ENCODE measurements at regions not wholly inside any gene's neighbourhood (a gene's known extent, or its start where the extent isn't known, plus 50 kb on each side); places are given as distances from the start of the nearest gene placed in this dataset.

DNA sequence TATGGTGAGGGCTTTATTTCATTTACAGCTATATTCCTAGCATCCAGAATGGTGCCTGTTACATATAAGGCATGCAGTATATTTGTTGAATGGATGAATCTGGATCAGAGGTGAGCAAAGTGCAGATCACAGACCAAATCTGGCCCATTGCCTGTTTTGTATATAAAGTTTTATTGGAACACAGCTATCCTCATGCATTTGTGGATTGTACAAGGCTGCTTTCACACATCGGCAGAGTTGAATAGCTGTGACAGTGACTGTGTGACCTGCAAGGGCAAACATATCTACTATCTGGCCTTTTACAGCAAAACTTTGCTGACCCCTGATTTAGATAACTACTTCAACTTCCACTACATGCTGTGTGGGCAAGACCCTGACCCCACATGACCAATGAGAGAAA, 54.0 kb upstream of the MRPS6 start:
- intact Hi-C loops (cut with micrococcal nuclease) = no loop called here
- TF ChIP-seq, protein P1, sequence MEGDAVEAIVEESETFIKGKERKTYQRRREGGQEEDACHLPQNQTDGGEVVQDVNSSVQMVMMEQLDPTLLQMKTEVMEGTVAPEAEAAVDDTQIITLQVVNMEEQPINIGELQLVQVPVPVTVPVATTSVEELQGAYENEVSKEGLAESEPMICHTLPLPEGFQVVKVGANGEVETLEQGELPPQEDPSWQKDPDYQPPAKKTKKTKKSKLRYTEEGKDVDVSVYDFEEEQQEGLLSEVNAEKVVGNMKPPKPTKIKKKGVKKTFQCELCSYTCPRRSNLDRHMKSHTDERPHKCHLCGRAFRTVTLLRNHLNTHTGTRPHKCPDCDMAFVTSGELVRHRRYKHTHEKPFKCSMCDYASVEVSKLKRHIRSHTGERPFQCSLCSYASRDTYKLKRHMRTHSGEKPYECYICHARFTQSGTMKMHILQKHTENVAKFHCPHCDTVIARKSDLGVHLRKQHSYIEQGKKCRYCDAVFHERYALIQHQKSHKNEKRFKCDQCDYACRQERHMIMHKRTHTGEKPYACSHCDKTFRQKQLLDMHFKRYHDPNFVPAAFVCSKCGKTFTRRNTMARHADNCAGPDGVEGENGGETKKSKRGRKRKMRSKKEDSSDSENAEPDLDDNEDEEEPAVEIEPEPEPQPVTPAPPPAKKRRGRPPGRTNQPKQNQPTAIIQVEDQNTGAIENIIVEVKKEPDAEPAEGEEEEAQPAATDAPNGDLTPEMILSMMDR (IDR thresholded peaks at IDR 0.05) = no peak
- Mint-ChIP-seq H3K27ac (no peak overlapping the region), H3K27me3 (no peaks in the 10 kb centered on the region), H3K9me3 (peaks cover 11% of the 10 kb centered on the region), H3K4me1 (ENCODE audit: low read depth) (peaks cover 23% of the 10 kb centered on the region), H3K36me3 (ENCODE audit: low read depth) (no peaks in the 10 kb centered on the region), H3K4me3 (no peak overlapping the region)
- no peak for ATAC-seq
- ChIA-PET POLR2A (no interaction called here), CTCF (interaction anchor here (0.7 kb wide), 1 partner anchor 330 kb away, joined by 3 read pairs; no protein-coding TSS in a partner anchor)
- DNase-seq = no peak

DNA sequence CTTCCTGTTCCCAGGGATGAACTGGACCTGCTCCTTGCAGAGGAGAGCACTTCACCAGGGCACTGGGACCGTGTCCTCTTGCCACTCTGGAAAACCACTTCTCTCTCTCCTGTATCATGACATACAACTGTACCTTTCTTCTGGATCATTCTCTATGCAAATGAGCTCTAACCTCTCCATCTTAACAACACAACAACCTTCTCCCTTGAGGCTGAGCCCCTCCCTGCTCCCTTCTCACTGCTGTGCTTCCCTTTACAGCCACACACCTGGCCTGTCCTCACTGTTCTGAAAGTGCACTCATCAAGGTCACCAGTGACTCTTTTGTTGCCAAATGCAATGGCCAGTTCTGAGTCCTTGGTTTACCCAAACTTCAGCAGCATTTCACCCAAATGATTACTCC, 54.5 kb upstream of the MRPS6 start:
- ChIA-PET CTCF (no interaction called here), POLR2A (no interaction called here)
- H3K27ac Mint-ChIP-seq = no peak overlapping the region
- H3K9me3 Mint-ChIP-seq = peaks cover 15% of the 10 kb centered on the region
- H3K4me1 Mint-ChIP-seq (ENCODE audit: low read depth) = peaks cover 23% of the 10 kb centered on the region
- H3K27me3 Mint-ChIP-seq = no peaks in the 10 kb centered on the region
- ATAC-seq (no peak), DNase-seq (no peak)
- no peak overlapping the region for H3K4me3 Mint-ChIP-seq
- H3K36me3 Mint-ChIP-seq (ENCODE audit: low read depth) = no peaks in the 10 kb centered on the region
- TF ChIP-seq, protein P1 (IDR thresholded peaks at IDR 0.05) = no peak
- intact Hi-C loops (cut with micrococcal nuclease) = no loop called here

DNA sequence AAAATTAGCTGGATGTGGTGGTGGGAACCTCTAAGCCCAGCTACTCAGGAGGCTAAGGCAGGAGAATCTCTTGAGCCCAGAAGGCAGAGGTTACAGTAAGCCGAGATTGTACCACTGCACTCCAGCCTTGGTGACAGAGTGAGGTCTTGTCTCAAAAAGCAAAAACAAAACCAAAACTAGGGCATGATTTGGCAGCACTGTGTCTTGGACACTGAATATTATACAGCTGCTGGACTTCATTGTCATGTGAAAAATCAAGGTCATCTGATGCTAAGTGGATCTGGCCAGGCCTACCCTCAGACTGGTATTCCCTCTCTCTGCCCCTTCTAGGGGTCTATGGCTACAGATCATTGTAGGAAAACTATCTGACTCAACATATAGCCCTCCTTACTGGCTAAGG, 55.2 kb upstream of the MRPS6 start:
- intact Hi-C loops (cut with micrococcal nuclease) = no loop called here
- ChIA-PET CTCF (interaction anchor here (0.6 to 1.2 kb wide), 2 partner anchors 17 to 175 kb away, joined by 3 read pairs; no protein-coding TSS in a partner anchor), POLR2A (interaction anchor here (1.1 kb wide), 1 partner anchor 56 kb away, joined by 3 read pairs; no protein-coding TSS in a partner anchor)
- Mint-ChIP-seq H3K36me3 (ENCODE audit: low read depth) (no peaks in the 10 kb centered on the region), H3K4me1 (ENCODE audit: low read depth) (peaks cover 23% of the 10 kb centered on the region), H3K27ac (no peak overlapping the region), H3K4me3 (no peak overlapping the region), H3K9me3 (peaks cover 19% of the 10 kb centered on the region), H3K27me3 (no peaks in the 10 kb centered on the region)
- ATAC-seq (no peak), DNase-seq (no peak)
- TF ChIP-seq, protein P1 (IDR thresholded peaks at IDR 0.05) = no peak

DNA sequence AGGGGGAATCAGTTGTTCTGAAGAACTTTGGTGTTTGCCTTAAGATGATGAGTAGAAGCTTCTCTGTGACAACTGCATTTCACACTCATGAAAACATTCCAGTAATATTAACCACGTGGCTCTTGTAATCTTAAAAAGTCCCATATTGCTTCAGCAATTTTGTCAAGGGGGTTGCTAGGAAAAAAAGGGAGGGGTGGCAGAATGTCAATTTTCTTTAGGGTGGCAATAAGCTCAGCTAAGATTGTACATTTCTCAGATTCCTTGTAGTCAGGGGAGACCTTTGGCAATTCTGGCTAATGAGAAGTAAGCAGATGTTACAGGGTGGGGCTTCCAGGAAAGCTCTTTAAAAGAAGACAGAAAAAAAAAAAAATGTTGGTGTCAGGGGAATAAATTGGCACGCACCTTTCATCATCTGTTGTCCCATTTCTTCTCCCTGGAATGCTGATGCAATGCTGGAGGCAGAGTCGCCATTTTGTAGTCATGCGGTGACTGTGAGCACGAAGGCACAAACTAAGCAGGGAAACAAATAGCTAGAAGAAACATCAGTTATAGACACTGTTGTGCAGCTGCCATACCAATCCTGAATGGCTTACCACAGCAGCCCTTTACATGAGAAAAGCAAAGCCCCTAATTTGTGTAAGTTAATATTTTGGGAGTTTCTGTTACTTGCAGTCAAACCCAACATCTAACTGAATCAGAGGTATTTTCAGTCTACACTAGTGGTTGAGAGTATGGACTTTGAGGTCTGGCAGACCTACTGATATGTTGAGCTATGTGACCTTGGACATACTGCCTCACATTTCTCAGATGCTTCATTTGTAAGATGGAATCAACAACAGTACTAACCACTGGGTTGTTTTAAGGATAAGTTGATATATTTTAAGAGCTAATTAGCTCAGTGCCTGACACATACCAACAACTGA, 56.1 kb upstream of the MRPS6 start:
- TF ChIP-seq, protein P1 (IDR thresholded peaks at IDR 0.05) = no peak
- no peak for ATAC-seq
- ChIA-PET CTCF (interaction anchor here (0.6 to 1.2 kb wide), 3 partner anchors 9 to 175 kb away, joined by 3 read pairs; no protein-coding TSS in a partner anchor), POLR2A (interaction anchor here (1.0 to 1.2 kb wide), 3 partner anchors 9 to 57 kb away, joined by 3 read pairs; no protein-coding TSS in a partner anchor)
- Mint-ChIP-seq H3K27ac (no peak overlapping the region), H3K4me1 (ENCODE audit: low read depth) (peaks cover 23% of the 10 kb centered on the region), H3K36me3 (ENCODE audit: low read depth) (no peaks in the 10 kb centered on the region), H3K9me3 (peaks cover 19% of the 10 kb centered on the region), H3K4me3 (no peak overlapping the region), H3K27me3 (no peaks in the 10 kb centered on the region)
- intact Hi-C loops (cut with micrococcal nuclease) = no loop called here
- DNase-seq = no peak

DNA sequence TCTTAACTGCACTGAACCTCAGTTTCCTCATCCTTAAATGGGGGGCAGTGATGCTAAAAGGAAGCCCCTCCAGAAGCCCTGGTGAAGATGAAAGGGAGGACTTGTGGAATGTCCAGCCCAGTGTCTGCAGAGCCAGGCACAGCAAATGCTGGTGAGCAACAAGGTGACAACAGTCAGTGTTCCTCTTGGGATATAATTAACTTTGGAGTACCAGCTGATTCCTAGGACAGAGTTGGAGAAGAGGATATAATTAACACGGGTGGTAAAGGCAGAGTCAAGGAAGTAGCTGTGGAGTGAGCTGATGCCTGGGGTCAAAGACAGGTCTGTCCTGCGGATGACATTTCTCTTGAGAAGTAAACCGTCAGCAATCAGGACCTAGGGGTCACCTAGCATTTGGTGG, 60.7 kb upstream of the MRPS6 start:
- ChIA-PET CTCF (interaction anchor here (0.7 to 1.0 kb wide), 2 partner anchors 9 to 88 kb away, joined by 3 to 5 read pairs; no protein-coding TSS in a partner anchor), POLR2A (interaction anchor here (0.8 to 1.3 kb wide), 2 partner anchors 10 to 11 kb away, joined by 3 to 4 read pairs; no protein-coding TSS in a partner anchor)
- Mint-ChIP-seq H3K9me3 (peaks cover 29% of the 10 kb centered on the region), H3K27me3 (no peaks in the 10 kb centered on the region), H3K4me3 (no peak overlapping the region), H3K27ac (no peak overlapping the region), H3K4me1 (ENCODE audit: low read depth) (peaks cover 20% of the 10 kb centered on the region), H3K36me3 (ENCODE audit: low read depth) (peaks cover 6% of the 10 kb centered on the region)
- TF ChIP-seq, protein P1 (IDR thresholded peaks at IDR 0.05) = no peak
- ATAC-seq = no peak
- intact Hi-C loops (cut with micrococcal nuclease) = no loop called here
- no peak for DNase-seq
